ENCODE measurements at regions not wholly inside any gene's neighbourhood (a gene's known extent, or its start where the extent isn't known, plus 50 kb on each side); places are given as distances from the start of the nearest gene placed in this dataset.

DNA sequence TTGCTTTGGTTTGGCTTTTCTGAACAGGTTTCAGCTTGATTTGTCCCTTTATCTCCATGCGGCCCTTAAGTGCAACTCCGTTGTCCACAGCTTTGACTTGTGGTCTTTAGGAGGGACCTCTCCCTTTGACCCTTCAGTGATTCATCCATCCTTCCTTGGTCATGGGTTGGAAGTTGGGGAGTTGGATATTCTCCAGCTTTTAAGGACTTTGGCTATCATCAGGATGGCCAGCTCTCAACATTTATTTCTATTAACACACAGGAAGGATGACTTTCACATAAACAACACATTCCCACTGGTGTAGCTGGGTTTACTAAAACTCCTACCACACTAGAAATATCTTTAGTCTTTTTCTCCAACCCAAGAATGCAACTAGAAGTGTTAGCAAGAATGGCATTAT lies 50.9 kb upstream of the E2F7 start:
- TF ChIP-seq, protein P1, sequence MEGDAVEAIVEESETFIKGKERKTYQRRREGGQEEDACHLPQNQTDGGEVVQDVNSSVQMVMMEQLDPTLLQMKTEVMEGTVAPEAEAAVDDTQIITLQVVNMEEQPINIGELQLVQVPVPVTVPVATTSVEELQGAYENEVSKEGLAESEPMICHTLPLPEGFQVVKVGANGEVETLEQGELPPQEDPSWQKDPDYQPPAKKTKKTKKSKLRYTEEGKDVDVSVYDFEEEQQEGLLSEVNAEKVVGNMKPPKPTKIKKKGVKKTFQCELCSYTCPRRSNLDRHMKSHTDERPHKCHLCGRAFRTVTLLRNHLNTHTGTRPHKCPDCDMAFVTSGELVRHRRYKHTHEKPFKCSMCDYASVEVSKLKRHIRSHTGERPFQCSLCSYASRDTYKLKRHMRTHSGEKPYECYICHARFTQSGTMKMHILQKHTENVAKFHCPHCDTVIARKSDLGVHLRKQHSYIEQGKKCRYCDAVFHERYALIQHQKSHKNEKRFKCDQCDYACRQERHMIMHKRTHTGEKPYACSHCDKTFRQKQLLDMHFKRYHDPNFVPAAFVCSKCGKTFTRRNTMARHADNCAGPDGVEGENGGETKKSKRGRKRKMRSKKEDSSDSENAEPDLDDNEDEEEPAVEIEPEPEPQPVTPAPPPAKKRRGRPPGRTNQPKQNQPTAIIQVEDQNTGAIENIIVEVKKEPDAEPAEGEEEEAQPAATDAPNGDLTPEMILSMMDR (IDR thresholded peaks at IDR 0.05; ENCODE audit: low read depth, low read length), result no peak
- peak; percentile 36 to 65 for DNase-seq (ENCODE audit: low read depth in 2 of 2)
- H3K4me3 ChIP-seq (replicated peaks in 1 of 2; ENCODE audit: low read depth in 2 of 2, low read length in 2 of 2), result no peak overlapping the region

DNA sequence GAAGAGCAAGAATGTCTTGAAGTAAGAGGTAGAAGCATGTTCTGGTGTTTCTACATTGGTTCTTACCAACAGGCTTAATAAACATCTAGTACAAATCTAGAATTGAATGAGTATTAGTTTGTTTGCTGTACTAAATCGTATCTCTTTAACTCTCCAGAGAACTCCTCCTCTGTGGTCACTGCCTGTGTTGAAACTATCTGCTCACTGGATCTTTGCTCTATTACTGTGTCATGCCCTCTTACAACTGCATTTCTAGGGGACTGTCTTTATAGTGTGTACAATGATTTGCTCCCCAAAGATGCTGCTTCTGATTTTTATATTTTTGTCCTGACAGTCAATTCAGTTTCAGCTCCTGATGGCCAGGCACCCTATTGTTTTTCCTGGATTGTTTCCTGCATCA lies 50.1 kb upstream of the E2F7 start:
- TF ChIP-seq, protein P1 (IDR thresholded peaks at IDR 0.05; ENCODE audit: low read depth, low read length), result no peak
- no peak overlapping the region for H3K4me3 ChIP-seq (replicated peaks in 1 of 2; ENCODE audit: low read depth in 2 of 2, low read length in 2 of 2)
- no peak for DNase-seq (ENCODE audit: low read depth in 2 of 2)
